ENCODE measurements at regions not wholly inside any gene's neighbourhood (a gene's known extent, or its start where the extent isn't known, plus 50 kb on each side); places are given as distances from the start of the nearest gene placed in this dataset.

- Histone ChIP-seq H3K4me3 (no peak overlapping the region), H3K4me1 (no peaks in the 10 kb centered on the region), H3K9me3 (no peaks in the 10 kb centered on the region), H3K36me3 (no peaks in the 10 kb centered on the region), H3K27me3 (no peaks in the 10 kb centered on the region), H3K27ac (no peak overlapping the region)
- intact Hi-C loops (cut with DNase I; ENCODE audit: low total_unique reads): no loop called here
- DNase-seq (ENCODE audit: low spot score in 2 of 2): no peak
- TF ChIP-seq POLR2A (IDR thresholded peaks at IDR 0.05) (no peak), CTCF (IDR thresholded peaks at IDR 0.05) (no peak), POLR2AphosphoS5 (IDR thresholded peaks at IDR 0.05) (no peak)
Measured at GRCh38 chr5:128631771-128632170, 93.7 kb upstream of the FBN2 start.

- intact Hi-C loops (cut with DNase I; ENCODE audit: low total_unique reads): no loop called here
- no peaks in the 10 kb centered on the region for H3K4me1 ChIP-seq
Measured at GRCh38 chr5:128632264-128632663, 94.2 kb upstream of the FBN2 start.

GRCh38 chr5:128633901-128634300, 95.9 kb upstream of the FBN2 start:
- DNase-seq (ENCODE audit: low spot score in 2 of 2): no peak
- no peak overlapping the region for H3K4me3 ChIP-seq
- H3K27me3 ChIP-seq: no peaks in the 10 kb centered on the region
- TF ChIP-seq POLR2A (IDR thresholded peaks at IDR 0.05): no peak
- no peak for TF ChIP-seq CTCF (IDR thresholded peaks at IDR 0.05)
- no peak for TF ChIP-seq POLR2AphosphoS5 (IDR thresholded peaks at IDR 0.05)
- intact Hi-C loops (cut with DNase I; ENCODE audit: low total_unique reads): no loop called here
- H3K36me3 ChIP-seq: no peaks in the 10 kb centered on the region
- no peaks in the 10 kb centered on the region for H3K4me1 ChIP-seq
- no peaks in the 10 kb centered on the region for H3K9me3 ChIP-seq
- H3K27ac ChIP-seq: no peak overlapping the region

More at GRCh38 chr5:128632264-128632663, 94.2 kb upstream of the FBN2 start:
- no peak for DNase-seq (ENCODE audit: low spot score in 2 of 2)
- Histone ChIP-seq H3K27me3 (no peaks in the 10 kb centered on the region), H3K36me3 (no peaks in the 10 kb centered on the region), H3K4me3 (no peak overlapping the region), H3K27ac (no peak overlapping the region), H3K9me3 (no peaks in the 10 kb centered on the region)
- TF ChIP-seq CTCF (IDR thresholded peaks at IDR 0.05) (no peak), POLR2AphosphoS5 (IDR thresholded peaks at IDR 0.05) (no peak), POLR2A (IDR thresholded peaks at IDR 0.05) (no peak)

- TF ChIP-seq POLR2AphosphoS5 (IDR thresholded peaks at IDR 0.05): no peak
- no peak for TF ChIP-seq POLR2A (IDR thresholded peaks at IDR 0.05)
- no peak for TF ChIP-seq CTCF (IDR thresholded peaks at IDR 0.05)
- H3K36me3 ChIP-seq: no peaks in the 10 kb centered on the region
- DNase-seq (ENCODE audit: low spot score in 2 of 2): no peak
- no peaks in the 10 kb centered on the region for H3K9me3 ChIP-seq
- H3K27me3 ChIP-seq: no peaks in the 10 kb centered on the region
- no peaks in the 10 kb centered on the region for H3K4me1 ChIP-seq
- no peak overlapping the region for H3K27ac ChIP-seq
- no peak overlapping the region for H3K4me3 ChIP-seq
- intact Hi-C loops (cut with DNase I; ENCODE audit: low total_unique reads): no loop called here
Measured at GRCh38 chr5:128635379-128635778, 97.3 kb upstream of the FBN2 start.

- no peak overlapping the region for H3K4me3 ChIP-seq
- TF ChIP-seq CTCF (IDR thresholded peaks at IDR 0.05) (no peak), POLR2A (IDR thresholded peaks at IDR 0.05) (no peak), POLR2AphosphoS5 (IDR thresholded peaks at IDR 0.05) (no peak)
- no peak overlapping the region for H3K27ac ChIP-seq
- no peaks in the 10 kb centered on the region for H3K36me3 ChIP-seq
- H3K4me1 ChIP-seq: no peaks in the 10 kb centered on the region
- intact Hi-C loops (cut with DNase I; ENCODE audit: low total_unique reads): no loop called here
- no peaks in the 10 kb centered on the region for H3K9me3 ChIP-seq
- DNase-seq (ENCODE audit: low spot score in 2 of 2): no peak
- H3K27me3 ChIP-seq: no peaks in the 10 kb centered on the region
Measured at GRCh38 chr5:128636361-128636760, 98.3 kb upstream of the FBN2 start.
